GM11168 (cell line): ENCODE measurements at regions not wholly inside any gene's neighbourhood (a gene's known extent, or its start where the extent isn't known, plus 50 kb on each side); places are given as distances from the start of the nearest gene placed in this dataset.

Experiments used
- in situ Hi-C: fragments of 300-500 bp; cut with MboI; formaldehyde crosslinking; loops from one replicate; pipeline ENCODE4 v1.12.0; 2022; ENCODE audit warnings: low sequenced_read_pairs; ENCODE audit not compliant: unreplicated experiment

GRCh38 chr15:39041979-39042495 is 477.4 kb upstream of the RASGRP1 start:
- in situ Hi-C loops: no loop called here

GRCh38 chr15:39051626-39052322 is 487.2 kb upstream of the RASGRP1 start:
- in situ Hi-C loops: no loop called here

GRCh38 chr15:39052323-39052705 is 487.7 kb upstream of the RASGRP1 start:
- in situ Hi-C loops: no loop called here

- in situ Hi-C loops: no loop called here
These were observed 488.9 kb upstream of the RASGRP1 start for GRCh38 chr15:39053480-39053879.

- in situ Hi-C loops: no loop called here
These were observed 489.6 kb upstream of the RASGRP1 start for GRCh38 chr15:39054128-39054732.

GRCh38 chr15:39056357-39056756 is 491.7 kb upstream of the RASGRP1 start:
- in situ Hi-C loops: no loop called here

- in situ Hi-C loops: no loop called here
These were observed 493.9 kb upstream of the RASGRP1 start for GRCh38 chr15:39058351-39059131.

- in situ Hi-C loops: no loop called here
These were observed 495.3 kb upstream of the RASGRP1 start for GRCh38 chr15:39059917-39060316.

- in situ Hi-C loops: no loop called here
These were observed 497.4 kb upstream of the RASGRP1 start for GRCh38 chr15:39061952-39062464.

GRCh38 chr15:39066677-39067076 is 502.1 kb upstream of the RASGRP1 start:
- in situ Hi-C loops: no loop called here

- in situ Hi-C loops: no loop called here
These were observed 506.4 kb upstream of the THBS1 start for GRCh38 chr15:39074341-39074985.

- in situ Hi-C loops: no loop called here
These were observed 505.6 kb upstream of the THBS1 start for GRCh38 chr15:39075311-39075710.

GRCh38 chr15:39075756-39076341 is 505.0 kb upstream of the THBS1 start:
- in situ Hi-C loops: no loop called here

- in situ Hi-C loops: no loop called here
These were observed 502.9 kb upstream of the THBS1 start for GRCh38 chr15:39078026-39078425.

- in situ Hi-C loops: no loop called here
These were observed 501.5 kb upstream of the THBS1 start for GRCh38 chr15:39079296-39079847.

GRCh38 chr15:39083213-39083612 is 497.7 kb upstream of the THBS1 start:
- in situ Hi-C loops: no loop called here

GRCh38 chr15:39084674-39085530 is 496.0 kb upstream of the THBS1 start:
- in situ Hi-C loops: no loop called here

- in situ Hi-C loops: no loop called here
These were observed 494.2 kb upstream of the THBS1 start for GRCh38 chr15:39086641-39087040.

GRCh38 chr15:39088156-39088555 is 492.7 kb upstream of the THBS1 start:
- in situ Hi-C loops: no loop called here
